ENCODE measurements at regions not wholly inside any gene's neighbourhood (a gene's known extent, or its start where the extent isn't known, plus 50 kb on each side); places are given as distances from the start of the nearest gene placed in this dataset.

DNA sequence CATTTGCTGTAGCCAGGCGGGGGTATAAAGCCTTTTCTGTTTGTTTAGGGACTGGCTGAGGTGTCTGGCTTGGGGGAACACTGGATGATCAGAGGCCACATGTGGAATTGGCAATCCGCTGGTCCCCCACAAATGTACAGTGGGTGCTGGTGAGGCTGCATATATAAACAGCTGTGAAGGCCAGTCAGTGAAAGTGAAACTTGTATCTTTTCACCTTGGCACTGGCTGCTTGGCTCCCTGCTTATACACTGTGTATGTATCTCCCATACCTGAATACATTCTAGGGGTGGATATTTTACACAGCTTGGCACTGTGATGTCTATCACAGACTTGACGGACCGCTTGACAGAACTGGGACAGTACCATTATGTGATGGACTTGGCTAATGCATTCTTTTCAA, 246.8 kb upstream of the AVPR1A start:
- TF ChIP-seq, protein P1, sequence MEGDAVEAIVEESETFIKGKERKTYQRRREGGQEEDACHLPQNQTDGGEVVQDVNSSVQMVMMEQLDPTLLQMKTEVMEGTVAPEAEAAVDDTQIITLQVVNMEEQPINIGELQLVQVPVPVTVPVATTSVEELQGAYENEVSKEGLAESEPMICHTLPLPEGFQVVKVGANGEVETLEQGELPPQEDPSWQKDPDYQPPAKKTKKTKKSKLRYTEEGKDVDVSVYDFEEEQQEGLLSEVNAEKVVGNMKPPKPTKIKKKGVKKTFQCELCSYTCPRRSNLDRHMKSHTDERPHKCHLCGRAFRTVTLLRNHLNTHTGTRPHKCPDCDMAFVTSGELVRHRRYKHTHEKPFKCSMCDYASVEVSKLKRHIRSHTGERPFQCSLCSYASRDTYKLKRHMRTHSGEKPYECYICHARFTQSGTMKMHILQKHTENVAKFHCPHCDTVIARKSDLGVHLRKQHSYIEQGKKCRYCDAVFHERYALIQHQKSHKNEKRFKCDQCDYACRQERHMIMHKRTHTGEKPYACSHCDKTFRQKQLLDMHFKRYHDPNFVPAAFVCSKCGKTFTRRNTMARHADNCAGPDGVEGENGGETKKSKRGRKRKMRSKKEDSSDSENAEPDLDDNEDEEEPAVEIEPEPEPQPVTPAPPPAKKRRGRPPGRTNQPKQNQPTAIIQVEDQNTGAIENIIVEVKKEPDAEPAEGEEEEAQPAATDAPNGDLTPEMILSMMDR (IDR thresholded peaks at IDR 0.05), result no peak
- TF ChIP-seq, protein P2, sequence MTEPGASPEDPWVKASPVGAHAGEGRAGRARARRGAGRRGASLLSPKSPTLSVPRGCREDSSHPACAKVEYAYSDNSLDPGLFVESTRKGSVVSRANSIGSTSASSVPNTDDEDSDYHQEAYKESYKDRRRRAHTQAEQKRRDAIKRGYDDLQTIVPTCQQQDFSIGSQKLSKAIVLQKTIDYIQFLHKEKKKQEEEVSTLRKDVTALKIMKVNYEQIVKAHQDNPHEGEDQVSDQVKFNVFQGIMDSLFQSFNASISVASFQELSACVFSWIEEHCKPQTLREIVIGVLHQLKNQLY (CRISPR knock-in tag; IDR thresholded peaks at IDR 0.05), result no peak
- no peak for TF ChIP-seq JUN (CRISPR knock-in tag; IDR thresholded peaks at IDR 0.05)
- no peak for TF ChIP-seq IRF2 (CRISPR knock-in tag; IDR thresholded peaks at IDR 0.05; ENCODE audit: borderline replicate concordance, low read depth)
- TF ChIP-seq, protein P3, sequence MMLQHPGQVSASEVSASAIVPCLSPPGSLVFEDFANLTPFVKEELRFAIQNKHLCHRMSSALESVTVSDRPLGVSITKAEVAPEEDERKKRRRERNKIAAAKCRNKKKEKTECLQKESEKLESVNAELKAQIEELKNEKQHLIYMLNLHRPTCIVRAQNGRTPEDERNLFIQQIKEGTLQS (CRISPR knock-in tag; conservative IDR thresholded peaks at IDR 0.05), result no peak
- no peak for TF ChIP-seq NFYB (CRISPR knock-in tag; conservative IDR thresholded peaks at IDR 0.05; ENCODE audit: low read depth)

Measured in WTC11 (cell line).